ENCODE measurements at regions not wholly inside any gene's neighbourhood (a gene's known extent, or its start where the extent isn't known, plus 50 kb on each side); places are given as distances from the start of the nearest gene placed in this dataset.

GRCh38 chr14:71405676-71406075, 498.4 kb downstream of the PCNX1 start:
- no peak for TF ChIP-seq POLR2A (IDR thresholded peaks at IDR 0.05; ENCODE audit: low read length)
- TF ChIP-seq GATA1 (IDR thresholded peaks at IDR 0.05; ENCODE audit: low read depth, low read length) = no peak

Measured in erythroblast (primary cell).